ENCODE measurements at regions not wholly inside any gene's neighbourhood (a gene's known extent, or its start where the extent isn't known, plus 50 kb on each side); places are given as distances from the start of the nearest gene placed in this dataset.

- no peak overlapping the region for H3K4me3 Mint-ChIP-seq
- H3K36me3 Mint-ChIP-seq (ENCODE audit: low read depth): no peaks in the 10 kb centered on the region
- DNase-seq: no peak
- H3K27ac Mint-ChIP-seq: no peak overlapping the region
- no peaks in the 10 kb centered on the region for H3K27me3 Mint-ChIP-seq (ENCODE audit: insufficient read depth)
- H3K4me1 Mint-ChIP-seq (ENCODE audit: low read depth): no peaks in the 10 kb centered on the region
- peaks cover 4% of the 10 kb centered on the region; the same call in 1 of the 2 replicates for H3K9me3 Mint-ChIP-seq
- TF ChIP-seq, protein P1, sequence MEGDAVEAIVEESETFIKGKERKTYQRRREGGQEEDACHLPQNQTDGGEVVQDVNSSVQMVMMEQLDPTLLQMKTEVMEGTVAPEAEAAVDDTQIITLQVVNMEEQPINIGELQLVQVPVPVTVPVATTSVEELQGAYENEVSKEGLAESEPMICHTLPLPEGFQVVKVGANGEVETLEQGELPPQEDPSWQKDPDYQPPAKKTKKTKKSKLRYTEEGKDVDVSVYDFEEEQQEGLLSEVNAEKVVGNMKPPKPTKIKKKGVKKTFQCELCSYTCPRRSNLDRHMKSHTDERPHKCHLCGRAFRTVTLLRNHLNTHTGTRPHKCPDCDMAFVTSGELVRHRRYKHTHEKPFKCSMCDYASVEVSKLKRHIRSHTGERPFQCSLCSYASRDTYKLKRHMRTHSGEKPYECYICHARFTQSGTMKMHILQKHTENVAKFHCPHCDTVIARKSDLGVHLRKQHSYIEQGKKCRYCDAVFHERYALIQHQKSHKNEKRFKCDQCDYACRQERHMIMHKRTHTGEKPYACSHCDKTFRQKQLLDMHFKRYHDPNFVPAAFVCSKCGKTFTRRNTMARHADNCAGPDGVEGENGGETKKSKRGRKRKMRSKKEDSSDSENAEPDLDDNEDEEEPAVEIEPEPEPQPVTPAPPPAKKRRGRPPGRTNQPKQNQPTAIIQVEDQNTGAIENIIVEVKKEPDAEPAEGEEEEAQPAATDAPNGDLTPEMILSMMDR (IDR thresholded peaks at IDR 0.05): no peak
These were observed 120.0 kb upstream of the ZNF536 start for GRCh38 chr19:30252214-30252613.

DNA sequence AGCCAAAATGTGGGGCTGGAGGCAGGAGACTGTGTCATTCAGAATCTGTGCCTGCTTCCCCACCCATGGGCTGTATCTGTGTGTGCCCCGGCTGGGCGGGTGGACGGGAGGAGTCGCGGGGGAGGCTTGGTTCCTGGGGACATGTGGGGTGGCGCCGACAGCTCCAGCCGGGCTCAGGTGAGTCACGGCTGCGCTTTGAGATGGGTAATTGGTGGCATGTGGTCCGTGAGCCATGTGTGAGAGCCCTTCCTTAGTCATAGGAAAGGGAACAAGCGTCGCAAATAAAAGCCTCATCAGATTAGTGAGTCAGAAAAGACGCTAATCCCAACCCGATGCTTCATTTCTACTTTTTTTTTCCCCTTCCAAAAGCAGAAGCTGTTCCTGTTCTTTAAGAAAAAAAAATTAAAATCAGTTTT, 118.6 kb upstream of the ZNF536 start:
- TF ChIP-seq, protein P1 (IDR thresholded peaks at IDR 0.05): no peak
- H3K9me3 Mint-ChIP-seq: peaks cover 4% of the 10 kb centered on the region; the same call in 1 of the 2 replicates
- H3K36me3 Mint-ChIP-seq (ENCODE audit: low read depth): no peaks in the 10 kb centered on the region
- H3K27ac Mint-ChIP-seq: no peak overlapping the region
- H3K27me3 Mint-ChIP-seq (ENCODE audit: insufficient read depth): no peaks in the 10 kb centered on the region
- no peaks in the 10 kb centered on the region for H3K4me1 Mint-ChIP-seq (ENCODE audit: low read depth)
- H3K4me3 Mint-ChIP-seq: no peak overlapping the region
- DNase-seq: no peak

GRCh38 chr19:30254158-30254557, 118.0 kb upstream of the ZNF536 start:
- peaks cover 4% of the 10 kb centered on the region; the same call in 1 of the 2 replicates for H3K9me3 Mint-ChIP-seq
- H3K4me1 Mint-ChIP-seq (ENCODE audit: low read depth): no peaks in the 10 kb centered on the region
- no peak for DNase-seq

DNA sequence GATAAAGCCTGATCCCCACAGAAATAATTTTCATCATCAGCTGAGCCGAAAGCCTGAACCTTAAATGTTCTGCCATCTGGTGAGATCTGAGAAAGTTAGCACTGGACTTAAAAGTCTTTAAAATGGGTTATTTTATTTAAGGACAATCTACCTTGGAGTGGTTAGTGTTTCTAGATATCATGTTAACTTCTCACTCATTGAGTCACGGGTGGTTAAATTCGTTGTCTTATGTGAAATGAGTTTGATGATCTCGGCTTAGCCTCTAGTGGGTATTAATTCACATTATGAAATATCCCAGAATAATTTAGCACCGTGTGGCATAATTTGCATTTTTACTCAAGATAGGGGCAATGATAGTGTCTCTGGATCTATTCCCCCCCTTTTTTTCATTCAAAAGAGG, 117.4 kb upstream of the ZNF536 start:
- TF ChIP-seq, protein P1 (IDR thresholded peaks at IDR 0.05): no peak
- H3K4me3 Mint-ChIP-seq: no peak overlapping the region
- H3K4me1 Mint-ChIP-seq (ENCODE audit: low read depth): no peaks in the 10 kb centered on the region
- H3K27ac Mint-ChIP-seq: no peak overlapping the region
- no peaks in the 10 kb centered on the region for H3K27me3 Mint-ChIP-seq (ENCODE audit: insufficient read depth)
- peaks cover 8% of the 10 kb centered on the region for H3K9me3 Mint-ChIP-seq
- no peaks in the 10 kb centered on the region for H3K36me3 Mint-ChIP-seq (ENCODE audit: low read depth)
- DNase-seq: no peak

More at GRCh38 chr19:30254158-30254557, 118.0 kb upstream of the ZNF536 start:
- Mint-ChIP-seq H3K4me3 (no peak overlapping the region), H3K27ac (no peak overlapping the region), H3K36me3 (ENCODE audit: low read depth) (no peaks in the 10 kb centered on the region), H3K27me3 (ENCODE audit: insufficient read depth) (no peaks in the 10 kb centered on the region)
- TF ChIP-seq, protein P1 (IDR thresholded peaks at IDR 0.05): no peak

GRCh38 chr19:30255791-30256495, 116.2 kb upstream of the ZNF536 start:
- Mint-ChIP-seq H3K4me3 (no peak overlapping the region), H3K9me3 (peaks cover 14% of the 10 kb centered on the region), H3K36me3 (ENCODE audit: low read depth) (0 out of 2 replicates have a peak, but pooled peaks cover 3% of the 10 kb centered on the region), H3K27ac (no peak overlapping the region), H3K4me1 (ENCODE audit: low read depth) (no peaks in the 10 kb centered on the region), H3K27me3 (ENCODE audit: insufficient read depth) (no peaks in the 10 kb centered on the region)
- TF ChIP-seq, protein P1 (IDR thresholded peaks at IDR 0.05): no peak
- no peak for DNase-seq
